Hematopoietic multipotent progenitor cell treated with erythropoietin and hydrocortisone succinate and interleukin-3 and kit ligand, for 4 days (in vitro differentiated cells): ENCODE measurements at regions not wholly inside any gene's neighbourhood (a gene's known extent, or its start where the extent isn't known, plus 50 kb on each side); places are given as distances from the start of the nearest gene placed in this dataset.
"Not testable (repeated sequence)": the region's sequence is repeated elsewhere in the genome, so short reads cannot be mapped to it uniquely, and the experiment has no call there.

Experiments
- DNase-seq: peaks from one replicate; pipeline ENCODE4 v3.0.0-alpha.2; 2015

DNA sequence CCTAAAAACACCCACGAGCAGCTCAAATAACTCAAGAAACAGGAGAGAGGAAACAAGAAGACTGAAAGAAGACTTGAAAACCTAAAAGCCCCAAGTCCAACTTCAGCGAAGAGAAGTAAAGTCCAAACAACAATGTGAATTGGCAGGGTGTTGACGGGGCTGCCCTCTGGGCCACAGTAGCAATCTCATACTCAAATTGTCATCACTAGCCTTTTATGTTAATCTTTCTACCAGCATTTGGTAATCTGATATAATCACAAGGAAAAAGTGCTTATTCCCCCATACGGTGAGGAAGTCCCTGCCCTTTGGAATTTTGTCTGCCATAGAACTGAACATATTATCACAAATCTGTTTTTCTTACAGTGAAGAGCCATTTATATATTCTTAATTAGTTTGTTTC is 51.5 kb upstream of the IFNE start:
- no peak for DNase-seq

DNA sequence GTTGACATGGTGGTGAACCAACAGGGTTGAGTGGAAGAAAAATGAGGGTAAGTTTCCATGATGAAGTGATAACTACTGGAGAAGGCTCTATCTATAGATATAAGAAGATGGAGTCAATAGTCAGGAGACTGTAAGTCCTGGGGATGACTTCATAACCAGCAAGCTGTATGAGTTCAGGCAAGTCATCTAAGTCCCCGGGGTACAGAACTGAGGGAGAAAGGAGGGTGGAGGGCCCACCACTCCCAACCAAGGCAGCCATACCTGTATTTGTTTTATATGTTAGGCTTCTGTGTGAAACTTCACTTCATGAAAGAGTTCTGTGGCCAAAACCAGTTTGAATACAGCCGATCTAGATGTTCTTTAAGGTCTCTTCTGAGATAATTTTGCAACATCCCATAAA is 53.3 kb upstream of the IFNE start:
- no peak for DNase-seq

DNA sequence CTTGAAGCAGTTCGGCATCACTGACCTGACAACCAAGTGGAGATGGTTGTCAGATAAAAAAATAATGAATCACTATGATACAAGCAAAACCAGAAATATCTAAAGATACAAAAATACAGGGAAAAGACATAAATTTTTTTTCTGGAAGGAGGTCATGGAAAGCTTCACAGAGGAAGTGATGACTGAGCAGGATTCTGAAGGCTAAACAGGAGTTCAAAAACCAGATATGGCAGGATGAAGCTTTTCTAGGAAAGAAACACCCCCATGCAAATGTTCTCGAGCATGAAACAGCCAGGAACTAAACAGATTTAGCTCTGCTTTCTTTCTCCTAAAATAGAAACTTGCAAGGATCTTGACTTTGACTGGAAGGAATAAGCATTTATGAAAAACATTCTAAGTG is 60.7 kb upstream of the IFNE start:
- no peak for DNase-seq

DNA sequence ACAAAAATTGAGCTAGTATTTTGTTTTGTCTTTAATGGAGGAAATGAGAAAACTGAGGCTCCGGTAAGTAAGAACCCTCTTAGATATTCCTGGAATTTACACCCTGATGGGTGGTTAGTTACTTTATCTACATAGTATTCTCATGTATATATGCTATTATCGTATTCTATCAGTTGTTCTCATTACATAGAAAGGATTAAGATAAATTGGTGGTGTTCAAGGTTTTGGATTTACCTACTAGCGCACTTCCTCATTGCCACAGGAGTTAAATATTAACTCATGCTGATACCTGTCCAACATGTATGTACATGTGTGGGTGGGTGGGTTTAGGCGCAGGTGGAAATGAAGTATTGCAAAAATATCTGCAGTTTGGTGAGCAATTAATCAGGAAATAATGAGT is 61.1 kb upstream of the IFNE start:
- no peak for DNase-seq

DNA sequence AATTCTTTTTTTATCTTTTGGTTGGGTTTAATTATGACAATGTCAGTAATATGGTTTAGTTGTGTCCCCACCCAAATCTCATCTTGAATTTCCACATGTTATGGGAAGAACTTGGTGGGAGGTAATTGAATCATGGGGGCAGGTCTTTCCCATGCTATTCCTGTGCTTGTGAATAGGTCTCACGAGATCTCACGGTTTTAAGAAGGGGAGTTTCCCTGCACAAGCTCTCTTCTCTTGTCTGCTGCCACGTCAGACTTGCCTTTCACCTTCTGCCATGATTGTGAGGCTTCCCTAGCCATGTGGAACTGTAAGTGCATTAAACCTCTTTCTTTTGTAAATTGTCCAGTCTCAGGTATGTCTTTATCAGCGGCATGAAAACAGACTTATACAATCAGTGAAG is 61.7 kb upstream of the IFNE start:
- DNase-seq: not testable (repeated sequence)

DNA sequence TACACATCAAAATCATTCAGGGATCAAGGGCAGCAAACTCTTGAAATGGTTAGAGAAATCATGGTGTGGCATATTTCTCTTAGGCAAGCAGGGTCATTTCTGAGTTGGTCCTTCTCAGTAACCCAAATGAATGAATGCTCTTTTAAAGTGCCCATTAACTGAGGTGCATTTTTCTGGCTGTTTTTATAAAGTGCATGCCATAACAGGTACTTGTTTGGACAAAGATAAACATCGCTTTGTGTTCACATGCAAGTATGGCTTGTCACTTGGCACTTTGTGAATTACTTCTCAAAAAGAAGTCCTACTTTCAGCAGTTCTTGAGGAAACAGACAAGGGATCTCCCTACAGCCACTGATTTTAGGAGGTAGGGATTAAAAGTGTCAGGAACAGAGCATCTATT is 64.8 kb upstream of the IFNE start:
- no peak for DNase-seq

DNA sequence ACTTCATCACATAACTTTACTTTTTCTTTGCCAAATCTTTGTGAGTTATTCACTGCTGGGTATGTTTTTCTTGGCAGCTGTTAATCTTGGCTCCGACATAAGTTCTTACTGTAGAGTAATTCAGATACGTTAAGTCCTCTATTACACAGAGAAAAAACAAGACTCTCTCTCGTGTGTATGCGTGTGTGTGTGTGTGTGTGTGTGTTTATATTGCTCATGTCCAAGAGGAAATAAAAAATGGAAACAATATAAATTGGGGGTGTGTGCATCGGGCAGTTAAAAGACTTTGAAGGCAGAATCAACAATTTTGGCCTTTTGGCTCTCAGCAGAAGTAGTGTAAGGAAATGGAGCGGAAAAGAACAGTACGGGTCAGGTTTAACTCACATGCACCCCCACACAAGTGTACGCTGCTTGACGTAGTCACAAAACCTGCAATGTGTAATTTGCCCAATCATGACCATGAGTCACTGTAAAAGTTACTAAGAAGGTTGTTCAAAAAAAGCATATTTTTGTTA is 67.2 kb upstream of the IFNE start:
- DNase-seq: no peak

DNA sequence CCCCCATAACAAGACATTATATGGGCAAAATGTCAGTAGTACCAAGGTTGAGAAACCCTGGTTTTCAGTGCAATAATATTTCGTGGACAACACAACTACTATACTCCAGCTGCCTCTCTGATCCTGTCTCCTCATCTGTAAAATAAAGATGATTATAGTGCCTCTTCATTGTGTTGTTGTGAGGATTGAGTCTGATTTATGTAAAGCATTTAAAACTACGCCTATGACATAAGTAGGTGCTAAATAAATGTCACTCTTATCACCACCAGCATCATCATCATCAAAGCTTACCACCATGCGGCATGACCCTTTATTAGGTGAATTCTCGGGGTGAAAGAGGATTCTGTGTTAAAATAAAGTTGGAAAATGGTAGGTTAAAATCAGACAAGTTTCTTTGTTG is 67.8 kb upstream of the IFNE start:
- no peak for DNase-seq

DNA sequence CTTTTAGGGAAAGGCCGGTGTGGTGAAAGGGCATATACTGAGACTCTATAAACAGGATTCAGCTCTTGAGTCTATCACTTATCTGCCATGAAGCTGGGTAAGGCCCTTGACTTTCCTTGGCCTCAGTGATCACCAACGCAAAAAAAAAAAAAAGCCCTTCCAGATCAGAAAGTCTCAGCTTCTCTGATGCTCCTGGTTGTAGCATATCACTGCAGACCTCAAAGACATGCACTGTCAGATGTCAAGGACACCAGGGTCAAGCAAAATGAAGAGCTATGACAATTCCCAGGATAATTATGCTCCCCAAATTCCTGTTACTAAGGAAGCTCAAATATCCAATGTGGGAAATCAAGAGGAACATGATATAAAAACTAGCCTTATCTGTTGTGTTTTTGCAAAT is 68.3 kb upstream of the IFNE start:
- DNase-seq: no peak

DNA sequence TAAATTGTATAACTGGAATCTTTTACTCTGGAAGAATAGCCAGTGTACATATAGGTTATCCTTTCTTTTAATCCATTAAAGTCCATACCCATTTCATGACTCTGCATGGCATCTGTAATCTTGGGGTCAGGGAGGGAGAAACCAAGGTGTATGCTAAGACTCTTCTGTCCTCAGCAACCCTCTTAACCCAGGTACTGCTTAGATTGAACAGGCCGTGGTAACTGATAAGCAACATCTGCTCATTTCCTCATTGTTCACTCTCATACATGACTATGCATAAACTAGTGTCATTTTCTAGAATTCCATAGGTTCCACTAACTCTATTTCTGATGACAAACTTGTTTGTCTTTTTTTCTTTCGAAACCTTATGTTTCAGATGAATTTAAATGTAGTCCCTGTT is 69.3 kb upstream of the IFNE start:
- no peak for DNase-seq

DNA sequence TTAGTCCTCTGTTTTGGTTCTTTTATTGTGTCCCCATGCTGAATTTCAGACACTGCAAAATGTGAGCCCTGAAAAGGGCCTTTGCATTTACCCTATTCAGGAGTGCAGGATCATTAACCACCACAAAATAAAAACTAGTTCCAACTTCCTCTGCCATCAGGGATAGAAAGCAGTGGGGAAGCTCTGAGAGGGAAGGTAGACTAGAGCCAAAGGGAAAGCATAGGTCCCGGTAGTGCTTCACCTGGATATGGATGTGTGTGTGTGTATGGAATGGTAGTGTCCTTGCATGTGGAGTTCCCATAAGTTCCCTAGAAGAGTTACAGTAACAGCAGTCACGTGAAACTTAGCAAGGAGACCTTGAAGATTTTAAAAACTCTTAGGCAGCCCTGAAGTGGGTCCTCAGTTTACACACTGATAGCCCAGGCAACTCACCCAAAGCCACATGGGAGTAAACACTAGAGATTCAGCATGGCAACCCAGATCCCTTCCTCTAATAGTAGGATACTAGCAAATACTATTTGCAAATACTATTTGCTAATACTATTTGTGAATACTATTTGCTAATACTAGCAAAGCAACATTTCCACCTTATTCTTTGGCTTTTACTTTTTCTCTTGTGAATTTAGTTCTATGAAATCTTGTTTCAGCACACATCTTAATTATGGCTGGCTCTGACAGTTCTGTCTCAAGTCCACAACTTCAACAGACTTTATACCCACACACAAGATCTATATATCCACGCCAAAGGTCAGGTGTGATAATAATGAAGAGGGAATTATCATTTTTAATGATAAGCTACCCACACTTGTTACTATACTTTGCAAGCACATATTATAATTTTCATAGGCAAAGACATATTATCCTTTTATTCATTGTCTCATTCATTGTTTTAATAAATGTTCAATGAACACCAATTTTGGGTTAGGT is 70.4 kb upstream of the IFNE start:
- no peak for DNase-seq

DNA sequence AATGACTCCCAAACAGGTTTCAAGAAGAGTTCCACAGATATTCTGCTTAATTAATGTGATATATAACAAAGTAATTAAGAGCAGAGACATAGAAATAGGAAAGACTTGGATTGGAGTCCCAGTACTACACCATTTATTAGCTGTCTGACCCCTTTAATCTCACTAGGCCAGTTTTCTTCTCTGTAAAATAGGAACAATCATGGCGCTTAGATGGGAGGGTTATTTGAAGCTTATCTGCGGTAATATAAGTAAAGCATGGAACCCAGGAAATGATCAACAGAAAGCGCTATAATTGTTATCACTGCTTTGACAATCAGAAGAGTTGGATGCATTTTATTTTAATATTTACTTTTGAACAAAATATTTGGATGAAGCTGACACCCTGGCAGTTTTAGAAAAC is 71.3 kb upstream of the IFNE start:
- DNase-seq: no peak

DNA sequence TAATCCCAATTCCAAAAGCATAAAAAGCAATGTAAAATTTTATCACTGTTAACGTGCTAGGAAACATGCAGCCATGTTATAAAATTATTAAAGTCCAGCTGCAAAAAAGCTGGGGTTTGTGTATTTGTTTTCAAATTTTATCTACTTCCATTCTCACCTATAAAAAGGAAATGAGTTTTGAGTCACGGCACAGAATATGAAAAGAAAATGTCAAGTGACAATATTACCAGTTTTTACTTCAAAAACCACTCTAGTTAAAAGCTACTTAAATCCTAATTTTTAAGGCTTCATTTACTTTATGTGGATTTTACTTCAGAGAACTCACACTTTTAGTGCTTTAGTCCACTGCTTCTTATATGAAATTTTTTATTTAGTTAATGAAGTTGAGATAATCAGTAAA is 72.7 kb upstream of the IFNE start:
- no peak for DNase-seq

DNA sequence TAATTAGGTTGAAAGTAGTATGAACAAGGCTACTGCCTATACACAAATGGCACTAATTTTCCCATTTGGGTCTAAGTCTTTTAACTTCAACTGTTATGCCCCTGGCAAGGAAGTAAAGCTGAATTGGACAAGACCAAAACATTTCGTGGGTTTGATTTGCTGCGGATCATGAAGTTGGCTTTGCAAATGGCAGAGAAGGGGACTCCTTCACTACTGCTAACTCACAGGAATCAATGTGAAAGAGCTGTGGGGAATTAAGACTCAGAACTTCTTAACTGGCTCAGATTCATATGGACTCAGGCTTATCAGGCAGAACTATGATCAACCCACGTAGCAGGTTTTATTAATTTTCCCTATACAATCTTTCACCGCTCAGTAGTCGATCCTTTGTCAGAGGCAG is 73.8 kb upstream of the IFNE start:
- no peak for DNase-seq

DNA sequence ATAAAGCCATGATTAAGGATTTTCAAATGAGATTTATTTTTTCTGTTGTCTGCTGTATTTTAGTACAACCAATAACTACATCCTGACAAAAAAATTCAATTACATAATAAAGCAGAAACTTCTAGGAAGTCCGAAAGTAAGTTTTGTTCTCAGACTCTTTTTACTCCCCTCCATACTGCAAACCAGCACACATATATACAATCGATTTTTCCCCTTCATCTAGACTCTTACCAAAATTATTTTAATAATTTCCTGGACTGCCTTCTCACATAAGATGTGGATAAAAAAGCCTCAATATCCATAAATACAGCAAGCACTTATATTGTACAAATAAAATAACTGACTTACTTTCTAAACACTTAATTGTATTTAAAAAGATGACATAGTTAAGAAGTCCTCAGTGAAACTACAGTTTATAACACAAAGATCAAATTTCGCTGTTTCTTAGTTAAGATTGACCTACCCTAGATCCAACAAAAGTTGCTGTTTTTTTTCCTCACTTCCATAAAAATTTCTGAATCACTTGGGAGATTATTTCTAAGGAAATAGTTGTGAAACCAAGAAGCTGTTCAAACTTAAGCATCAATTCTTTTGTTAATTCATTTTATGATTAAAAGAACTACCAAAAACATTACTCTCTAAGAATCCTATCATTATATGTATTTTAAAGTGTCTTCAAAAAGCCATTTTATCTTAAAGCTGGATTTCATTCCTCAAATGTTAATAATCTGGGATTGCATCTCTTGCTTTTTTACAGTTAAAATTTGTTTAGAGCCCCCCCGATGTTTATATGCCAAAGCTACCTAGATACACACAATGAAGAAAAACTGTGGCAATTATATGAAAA is 74.7 kb upstream of the IFNE start:
- DNase-seq: no peak

DNA sequence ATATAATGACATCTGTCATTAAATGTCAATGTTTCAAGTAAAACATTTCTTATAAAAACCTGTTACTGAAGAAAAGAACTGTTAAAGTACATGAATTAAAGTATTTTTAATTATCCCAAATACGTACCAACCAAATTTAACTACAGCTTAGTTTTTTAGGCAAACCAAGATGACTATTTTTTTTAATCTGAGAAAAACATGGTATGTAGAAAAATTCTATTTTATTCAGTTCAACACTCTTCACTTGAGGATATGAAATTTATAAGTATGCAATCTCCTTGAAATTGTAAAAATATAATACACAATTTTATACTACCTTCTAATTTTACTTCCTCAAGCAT is 75.3 kb upstream of the IFNE start:
- DNase-seq: no peak

DNA sequence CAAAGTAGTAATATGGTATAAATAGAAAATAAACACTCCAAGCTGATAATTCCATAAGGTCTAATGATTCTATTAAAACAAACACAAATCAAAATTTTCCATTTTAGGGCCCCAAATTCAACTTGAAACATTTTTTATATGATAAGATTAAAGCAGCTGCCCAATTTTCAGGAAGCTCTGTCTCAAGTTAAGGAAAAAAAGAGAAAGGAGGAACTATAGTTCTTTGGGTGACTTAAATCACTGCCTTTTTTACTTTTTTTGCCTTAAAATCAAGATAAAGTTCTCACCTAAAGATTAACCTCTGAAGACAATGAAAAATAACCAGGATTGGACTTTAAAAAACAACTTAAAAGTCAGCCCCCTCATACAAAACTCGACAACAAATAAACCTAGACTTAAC is 76.0 kb upstream of the IFNE start:
- DNase-seq: no peak

DNA sequence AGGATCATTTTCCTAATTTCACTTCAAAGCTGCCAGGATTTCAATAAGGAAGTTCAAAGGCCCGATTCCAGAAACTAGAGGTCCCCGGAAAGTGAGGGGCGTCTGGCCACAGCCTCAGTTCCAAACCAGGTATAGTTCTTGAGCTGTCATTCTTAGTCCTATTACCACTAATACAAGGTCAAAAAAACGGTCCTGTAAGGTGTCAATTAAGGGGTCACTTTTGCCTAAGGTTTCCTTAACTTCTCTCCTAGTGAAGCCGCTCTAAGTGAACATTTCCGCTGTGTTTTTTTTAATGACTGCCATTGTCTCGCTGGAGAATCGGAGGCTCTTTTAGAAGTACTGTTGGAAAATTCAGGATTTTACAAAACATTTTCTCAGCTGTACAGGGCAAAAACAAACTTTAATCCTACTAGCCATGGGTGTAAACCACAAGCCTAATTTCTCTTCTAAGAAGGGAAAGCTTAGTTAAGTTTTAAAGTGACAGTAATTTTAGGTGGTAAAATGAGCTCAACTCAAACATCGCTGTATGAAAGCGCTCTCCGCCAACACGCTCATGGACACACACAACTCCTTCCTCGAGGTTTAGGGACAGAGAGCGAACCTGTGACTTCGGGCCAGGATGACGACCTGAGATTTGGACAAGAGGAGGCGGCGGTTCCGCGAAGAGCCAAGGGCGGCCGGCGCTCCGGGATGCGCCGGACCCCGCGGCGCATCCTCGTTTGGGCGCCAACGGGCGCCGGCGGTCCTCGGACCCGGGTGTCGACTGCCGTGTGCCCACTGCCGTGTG is 76.7 kb upstream of the IFNE start:
- peak; percentile 11 for DNase-seq

DNA sequence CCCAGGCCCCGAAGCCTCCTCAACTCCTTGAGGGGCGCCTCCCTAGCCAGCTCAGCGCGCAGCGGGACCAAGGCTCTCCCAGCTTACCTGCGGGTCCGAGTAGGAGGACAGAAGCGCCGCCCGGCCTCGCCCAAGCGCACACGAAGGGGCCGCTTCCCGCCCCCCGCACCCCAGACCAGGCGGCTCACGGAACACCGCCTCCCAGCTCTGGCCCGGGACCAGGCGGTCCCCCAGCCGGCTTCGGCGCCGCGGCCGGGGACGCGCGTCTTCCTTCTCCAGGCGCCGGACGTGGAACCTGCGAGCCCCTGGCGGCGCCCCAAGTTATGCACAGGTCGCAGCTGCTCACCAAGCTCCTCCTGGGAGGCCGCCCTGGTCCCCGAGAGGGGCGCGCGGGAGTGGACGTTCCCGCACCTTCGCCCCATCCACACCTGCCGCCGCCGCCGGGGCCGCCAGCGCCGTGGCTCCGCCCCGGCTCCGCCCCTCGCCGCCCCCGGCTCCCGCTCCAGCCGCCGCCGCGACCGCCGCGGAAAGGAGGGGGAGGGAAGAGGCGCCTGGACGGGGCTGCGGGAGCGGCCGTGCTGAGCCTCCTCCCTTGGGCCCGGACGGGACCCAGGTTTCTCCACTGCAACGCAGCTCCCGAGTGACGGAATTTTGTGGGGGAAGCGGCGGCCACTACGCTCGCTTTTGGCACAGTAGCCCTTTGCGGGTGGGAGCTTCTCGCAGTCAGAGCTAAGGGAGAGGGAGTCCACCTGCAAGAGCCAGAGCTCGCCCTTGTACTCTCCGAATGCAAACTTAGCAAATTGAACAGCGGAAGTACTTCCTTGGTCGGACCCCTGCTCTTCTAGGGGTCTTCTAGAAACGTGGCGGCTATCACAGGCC is 77.5 kb upstream of the IFNE start:
- DNase-seq: peak; percentile 50

DNA sequence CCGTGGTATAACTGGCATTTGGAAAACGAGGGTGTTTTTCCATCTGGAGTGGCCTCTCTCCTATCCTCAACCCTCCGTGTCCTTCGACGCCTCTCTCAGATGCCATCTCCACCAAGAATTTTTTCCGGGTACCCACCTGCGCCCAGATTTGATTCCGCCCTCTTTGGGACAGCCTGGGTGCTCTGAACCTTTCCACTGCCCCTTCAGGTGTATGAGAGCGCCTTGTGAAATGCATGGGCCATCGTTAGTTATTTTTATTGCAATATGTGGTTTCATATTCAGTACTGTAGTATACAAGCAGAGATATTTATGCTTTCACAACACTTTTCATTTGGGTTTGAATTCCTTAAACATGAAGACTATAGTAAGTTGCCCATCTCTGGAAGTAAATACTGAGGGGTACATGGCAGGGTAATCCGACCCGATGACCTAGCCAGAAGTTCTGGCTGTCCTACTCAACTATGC is 78.2 kb upstream of the IFNE start:
- DNase-seq: no peak

DNA sequence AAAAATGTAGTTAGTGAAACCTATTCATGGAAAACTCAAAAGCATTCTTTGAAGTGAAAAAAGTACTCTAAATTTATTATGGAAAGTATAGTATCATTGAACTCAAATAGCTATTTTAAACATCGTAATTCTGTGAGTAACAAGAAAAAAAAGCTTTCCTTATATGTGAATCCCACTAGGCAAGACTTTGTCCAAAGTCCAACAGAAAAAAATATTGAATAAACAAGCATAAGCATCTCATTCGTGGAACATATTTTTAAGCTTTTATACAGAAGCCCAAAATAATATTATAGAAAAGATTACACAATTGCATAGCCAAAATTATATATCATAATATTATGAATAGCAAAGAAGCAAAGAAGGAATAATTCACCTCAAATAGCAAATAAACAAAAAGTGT is 79.4 kb upstream of the IFNE start:
- DNase-seq: no peak

DNA sequence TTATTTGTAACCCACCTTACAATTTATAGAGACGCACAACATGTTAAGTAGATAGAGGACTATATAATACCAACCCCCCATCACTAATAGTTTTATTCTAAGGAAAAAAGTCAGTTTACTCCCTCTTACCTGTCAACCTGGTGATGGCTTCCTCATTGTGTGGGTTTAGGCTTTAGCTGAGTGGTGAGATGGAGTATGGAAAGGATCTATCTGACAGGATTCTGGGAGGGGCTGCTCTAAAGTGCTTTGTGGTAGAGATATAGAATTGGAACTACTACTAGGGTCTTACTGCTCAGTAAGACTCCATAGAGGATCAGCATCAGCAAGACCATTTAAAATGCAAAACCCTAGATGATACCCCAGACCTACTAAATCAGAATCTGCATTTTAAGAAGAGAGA is 82.1 kb upstream of the IFNE start:
- DNase-seq: no peak
